AG09319 (cell line): ENCODE measurements at regions not wholly inside any gene's neighbourhood (a gene's known extent, or its start where the extent isn't known, plus 50 kb on each side); places are given as distances from the start of the nearest gene placed in this dataset.

Source experiments
- DNase-seq: peaks from one replicate; pipeline ENCODE4 v3.0.0-alpha.2; 2010; ENCODE audit warnings: low read depth; ENCODE audit errors: extremely low read depth
- TF ChIP-seq, protein P1 (sequence below): IDR thresholded peaks from 2 replicates; pipeline ENCODE4 v1.5.1; 2011; ENCODE audit warnings: low read depth, mild to moderate bottlenecking, inconsistent platforms, low read length, moderate library complexity

DNA sequence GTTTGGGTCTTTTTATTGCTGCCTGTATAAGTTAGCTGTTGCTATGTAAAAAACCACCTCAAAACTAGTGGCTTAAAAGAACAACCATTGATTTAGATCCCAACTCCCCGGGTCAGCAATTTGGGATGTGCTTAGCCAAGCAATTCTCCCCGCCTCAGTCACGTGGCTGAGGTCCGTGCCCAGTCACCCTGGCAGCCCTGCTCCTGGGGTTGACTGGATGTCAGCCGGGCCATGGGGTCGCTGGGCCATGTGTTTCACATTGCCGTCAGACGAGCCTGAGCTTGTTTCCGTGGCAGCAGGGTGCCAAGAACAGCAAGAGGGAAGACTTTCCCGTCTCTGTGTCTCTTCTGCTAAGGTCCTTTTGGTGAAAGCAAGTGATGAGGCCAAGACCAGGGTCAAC, 345.7 kb upstream of the FAT1 start:
- DNase-seq = no peak
- TF ChIP-seq, protein P1, sequence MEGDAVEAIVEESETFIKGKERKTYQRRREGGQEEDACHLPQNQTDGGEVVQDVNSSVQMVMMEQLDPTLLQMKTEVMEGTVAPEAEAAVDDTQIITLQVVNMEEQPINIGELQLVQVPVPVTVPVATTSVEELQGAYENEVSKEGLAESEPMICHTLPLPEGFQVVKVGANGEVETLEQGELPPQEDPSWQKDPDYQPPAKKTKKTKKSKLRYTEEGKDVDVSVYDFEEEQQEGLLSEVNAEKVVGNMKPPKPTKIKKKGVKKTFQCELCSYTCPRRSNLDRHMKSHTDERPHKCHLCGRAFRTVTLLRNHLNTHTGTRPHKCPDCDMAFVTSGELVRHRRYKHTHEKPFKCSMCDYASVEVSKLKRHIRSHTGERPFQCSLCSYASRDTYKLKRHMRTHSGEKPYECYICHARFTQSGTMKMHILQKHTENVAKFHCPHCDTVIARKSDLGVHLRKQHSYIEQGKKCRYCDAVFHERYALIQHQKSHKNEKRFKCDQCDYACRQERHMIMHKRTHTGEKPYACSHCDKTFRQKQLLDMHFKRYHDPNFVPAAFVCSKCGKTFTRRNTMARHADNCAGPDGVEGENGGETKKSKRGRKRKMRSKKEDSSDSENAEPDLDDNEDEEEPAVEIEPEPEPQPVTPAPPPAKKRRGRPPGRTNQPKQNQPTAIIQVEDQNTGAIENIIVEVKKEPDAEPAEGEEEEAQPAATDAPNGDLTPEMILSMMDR = no peak

DNA sequence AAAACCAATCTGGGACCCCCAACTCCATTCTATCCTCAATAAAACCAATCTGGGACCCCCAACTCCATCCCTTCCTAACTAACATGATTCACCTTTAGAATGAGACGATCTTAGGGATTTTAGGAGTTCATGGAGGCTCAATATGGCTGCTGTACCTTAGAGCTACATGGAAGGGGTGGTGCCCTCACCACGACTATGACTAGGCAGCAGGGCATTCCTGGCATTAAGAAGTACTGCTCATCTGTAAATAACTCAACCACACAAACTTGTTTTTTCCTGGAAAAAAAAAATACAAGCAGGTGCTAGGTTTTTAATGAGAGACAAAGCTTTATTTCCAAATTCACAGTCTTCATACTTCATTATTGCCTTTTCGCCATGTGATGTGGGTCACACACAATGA, 346.5 kb upstream of the FAT1 start:
- no peak for DNase-seq
- TF ChIP-seq, protein P1 = no peak

DNA sequence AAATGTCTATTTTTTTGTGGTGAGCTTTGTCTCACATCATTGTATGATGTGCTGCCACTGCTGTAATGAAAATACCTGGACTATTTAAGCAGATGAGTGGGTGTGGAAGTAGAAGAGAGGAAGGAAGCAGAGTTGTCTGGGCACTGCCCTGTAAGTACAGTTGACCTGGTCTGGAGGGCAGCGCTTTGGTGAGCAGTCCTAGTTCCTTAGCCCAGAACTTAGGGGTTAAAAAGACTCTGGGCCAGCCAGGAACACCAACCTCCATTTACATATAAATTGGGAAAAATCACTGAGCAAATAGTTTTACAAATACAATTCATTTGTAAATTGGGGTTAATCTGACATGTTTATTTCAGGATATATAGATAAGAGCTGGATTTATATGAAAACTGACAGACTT, 347.1 kb upstream of the FAT1 start:
- no peak for DNase-seq
- TF ChIP-seq, protein P1 = no peak

DNA sequence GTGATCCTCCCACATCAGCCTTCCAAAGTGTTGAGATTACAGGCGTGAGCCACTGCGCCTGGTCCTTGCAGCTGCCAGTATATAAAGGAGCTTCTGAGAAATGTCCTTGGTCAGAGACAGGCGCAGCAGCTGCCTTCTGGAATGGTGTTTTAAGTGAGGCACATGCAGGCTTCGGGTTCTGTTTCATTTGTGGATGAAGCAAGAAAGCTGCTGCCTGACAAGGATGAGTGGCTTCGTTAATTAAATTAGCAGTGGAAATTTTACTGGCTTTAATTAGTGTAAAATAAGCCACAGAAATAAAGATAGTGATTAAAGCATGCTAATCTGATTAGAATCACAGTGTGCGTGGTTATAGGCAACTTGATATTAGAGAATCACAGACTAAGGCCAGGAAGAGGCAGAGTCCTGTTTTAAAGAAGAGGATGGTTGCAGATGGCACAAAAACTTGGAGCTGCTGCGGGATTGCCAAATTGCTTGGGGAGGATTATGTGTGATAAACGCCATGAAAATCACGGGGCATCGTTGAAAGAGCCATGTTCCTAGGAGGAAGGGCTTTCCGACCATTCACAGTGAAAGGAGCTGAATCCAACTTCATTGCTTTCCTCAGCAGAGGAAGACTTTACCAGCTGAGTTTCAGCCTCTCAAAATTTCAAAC, 348.4 kb upstream of the FAT1 start:
- no peak for DNase-seq
- TF ChIP-seq, protein P1 = no peak

DNA sequence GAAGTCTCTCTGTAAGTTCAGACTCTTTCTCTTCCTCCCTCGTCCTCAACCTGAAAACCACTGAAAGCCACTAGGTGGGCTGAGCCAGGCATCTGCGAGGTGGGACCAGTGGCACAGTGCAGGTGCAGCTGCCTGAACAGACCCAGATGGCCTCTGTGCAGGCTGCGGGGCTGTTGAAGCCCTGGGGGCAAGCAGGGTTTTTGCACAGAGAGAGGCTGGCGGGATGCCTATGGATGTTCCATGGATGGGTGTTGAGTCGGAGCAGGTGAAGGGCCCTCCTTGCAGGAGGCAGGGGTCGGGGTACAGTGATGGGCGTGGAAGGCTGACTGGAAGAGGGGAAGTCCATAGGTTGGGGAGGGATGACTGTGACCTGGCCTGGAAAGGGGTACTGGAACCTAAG, 350.2 kb upstream of the FAT1 start:
- TF ChIP-seq, protein P1 = no peak
- DNase-seq = no peak

DNA sequence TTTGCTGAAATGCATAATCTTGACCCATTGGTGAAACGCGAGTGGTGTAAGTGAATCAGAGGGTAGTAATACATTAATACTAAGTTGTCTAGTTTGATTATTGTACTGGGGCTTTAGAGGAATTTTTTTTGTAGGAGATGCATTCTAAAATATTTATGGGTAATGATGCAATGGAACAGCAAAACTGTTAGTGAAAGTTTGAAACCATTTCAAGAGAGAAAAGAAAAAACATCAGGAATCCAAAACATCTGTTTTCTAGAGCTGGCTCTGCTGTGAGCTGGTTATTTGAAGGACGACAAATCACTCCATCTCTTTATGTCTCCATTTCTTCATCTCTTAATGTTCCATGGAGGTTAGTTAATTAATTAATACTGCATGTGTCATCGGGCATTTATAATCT, 351.9 kb upstream of the FAT1 start:
- TF ChIP-seq, protein P1 = no peak
- DNase-seq = no peak

GRCh38 chr4:187077744-187078401, 354.2 kb upstream of the FAT1 start:
- DNase-seq = no peak
- TF ChIP-seq, protein P1 = no peak
